ENCODE measurements at regions not wholly inside any gene's neighbourhood (a gene's known extent, or its start where the extent isn't known, plus 50 kb on each side); places are given as distances from the start of the nearest gene placed in this dataset.

- no peak for DNase-seq (ENCODE audit: low read depth)
- H3K27me3 ChIP-seq (replicated peaks; ENCODE audit: control insufficient read depth, insufficient read depth, low read length), result no peaks in the 10 kb centered on the region
- no peak overlapping the region for H3K9ac ChIP-seq (ENCODE audit: low read length)
- H3K4me3 ChIP-seq (ENCODE audit: low read length), result peak overlapping the region; percentile 31
- H3K36me3 ChIP-seq (ENCODE audit: control insufficient read depth, insufficient read depth, low read length, severe bottlenecking), result no peaks in the 10 kb centered on the region
- H3K4me1 ChIP-seq (ENCODE audit: control insufficient read depth, insufficient read depth, low read length), result peaks cover 30% of the 10 kb centered on the region
- peaks cover 5% of the 10 kb centered on the region for H3K9me3 ChIP-seq (ENCODE audit: control insufficient read depth, low read length)
Measured at GRCh38 chr11:87398931-87399330, 361.2 kb downstream of the TMEM135 start.

- H3K4me3 ChIP-seq (ENCODE audit: low read length), result no peak overlapping the region
- peaks cover 6% of the 10 kb centered on the region for H3K36me3 ChIP-seq (ENCODE audit: control insufficient read depth, insufficient read depth, low read length, severe bottlenecking)
- H3K9me3 ChIP-seq (ENCODE audit: control insufficient read depth, low read length), result peaks cover 5% of the 10 kb centered on the region
- peaks cover 30% of the 10 kb centered on the region for H3K4me1 ChIP-seq (ENCODE audit: control insufficient read depth, insufficient read depth, low read length)
- no peak for DNase-seq (ENCODE audit: low read depth)
- no peaks in the 10 kb centered on the region for H3K27me3 ChIP-seq (replicated peaks; ENCODE audit: control insufficient read depth, insufficient read depth, low read length)
- no peak overlapping the region for H3K9ac ChIP-seq (ENCODE audit: low read length)
Measured at GRCh38 chr11:87397011-87397865, 359.5 kb downstream of the TMEM135 start.

- Histone ChIP-seq H3K9me3 (ENCODE audit: control insufficient read depth, low read length) (peaks cover 5% of the 10 kb centered on the region), H3K27me3 (replicated peaks; ENCODE audit: control insufficient read depth, insufficient read depth, low read length) (no peaks in the 10 kb centered on the region), H3K36me3 (ENCODE audit: control insufficient read depth, insufficient read depth, low read length, severe bottlenecking) (peaks cover 6% of the 10 kb centered on the region), H3K4me1 (ENCODE audit: control insufficient read depth, insufficient read depth, low read length) (peaks cover 34% of the 10 kb centered on the region), H3K9ac (ENCODE audit: low read length) (no peak overlapping the region), H3K4me3 (ENCODE audit: low read length) (no peak overlapping the region)
- DNase-seq (ENCODE audit: low read depth), result no peak
Measured at GRCh38 chr11:87394924-87395323, 357.2 kb downstream of the TMEM135 start.

GRCh38 chr11:87392665-87393064 is 354.9 kb downstream of the TMEM135 start:
- peaks cover 5% of the 10 kb centered on the region for H3K9me3 ChIP-seq (ENCODE audit: control insufficient read depth, low read length)
- H3K4me3 ChIP-seq (ENCODE audit: low read length), result no peak overlapping the region
- H3K27me3 ChIP-seq (replicated peaks; ENCODE audit: control insufficient read depth, insufficient read depth, low read length), result no peaks in the 10 kb centered on the region
- H3K36me3 ChIP-seq (ENCODE audit: control insufficient read depth, insufficient read depth, low read length, severe bottlenecking), result peaks cover 6% of the 10 kb centered on the region
- no peak for DNase-seq (ENCODE audit: low read depth)
- peaks cover 14% of the 10 kb centered on the region for H3K4me1 ChIP-seq (ENCODE audit: control insufficient read depth, insufficient read depth, low read length)
- no peak overlapping the region for H3K9ac ChIP-seq (ENCODE audit: low read length)

GRCh38 chr11:87391496-87391895 is 353.8 kb downstream of the TMEM135 start:
- peak overlapping the region; percentile 34 for H3K4me3 ChIP-seq (ENCODE audit: low read length)
- no peaks in the 10 kb centered on the region for H3K27me3 ChIP-seq (replicated peaks; ENCODE audit: control insufficient read depth, insufficient read depth, low read length)
- peaks cover 6% of the 10 kb centered on the region for H3K4me1 ChIP-seq (ENCODE audit: control insufficient read depth, insufficient read depth, low read length)
- H3K9me3 ChIP-seq (ENCODE audit: control insufficient read depth, low read length), result peaks cover 8% of the 10 kb centered on the region
- H3K36me3 ChIP-seq (ENCODE audit: control insufficient read depth, insufficient read depth, low read length, severe bottlenecking), result peaks cover 6% of the 10 kb centered on the region
- H3K9ac ChIP-seq (ENCODE audit: low read length), result no peak overlapping the region
- DNase-seq (ENCODE audit: low read depth), result no peak

GRCh38 chr11:87384078-87384729 is 346.5 kb downstream of the TMEM135 start:
- peaks cover 16% of the 10 kb centered on the region for H3K9me3 ChIP-seq (ENCODE audit: control insufficient read depth, low read length)
- H3K4me1 ChIP-seq (ENCODE audit: control insufficient read depth, insufficient read depth, low read length), result peaks cover 7% of the 10 kb centered on the region
- no peak overlapping the region for H3K9ac ChIP-seq (ENCODE audit: low read length)
- no peak for DNase-seq (ENCODE audit: low read depth)
- H3K36me3 ChIP-seq (ENCODE audit: control insufficient read depth, insufficient read depth, low read length, severe bottlenecking), result no peaks in the 10 kb centered on the region
- no peaks in the 10 kb centered on the region for H3K27me3 ChIP-seq (replicated peaks; ENCODE audit: control insufficient read depth, insufficient read depth, low read length)
- no peak overlapping the region for H3K4me3 ChIP-seq (ENCODE audit: low read length)

GRCh38 chr11:87374038-87374807 is 336.5 kb downstream of the TMEM135 start:
- no peak overlapping the region for H3K4me3 ChIP-seq (ENCODE audit: low read length)
- H3K27me3 ChIP-seq (replicated peaks; ENCODE audit: control insufficient read depth, insufficient read depth, low read length), result peaks cover 10% of the 10 kb centered on the region
- H3K36me3 ChIP-seq (ENCODE audit: control insufficient read depth, insufficient read depth, low read length, severe bottlenecking), result peaks cover 6% of the 10 kb centered on the region
- H3K9ac ChIP-seq (ENCODE audit: low read length), result no peak overlapping the region
- peaks cover 2% of the 10 kb centered on the region for H3K9me3 ChIP-seq (ENCODE audit: control insufficient read depth, low read length)
- no peak for DNase-seq (ENCODE audit: low read depth)
- peaks cover 21% of the 10 kb centered on the region for H3K4me1 ChIP-seq (ENCODE audit: control insufficient read depth, insufficient read depth, low read length)

Data from adipocyte (in vitro differentiated cells).